Activated B cell treated with CpG ODN at 0.5 μM for 24 hours (primary cell): ENCODE measurements at regions not wholly inside any gene's neighbourhood (a gene's known extent, or its start where the extent isn't known, plus 50 kb on each side); places are given as distances from the start of the nearest gene placed in this dataset.

Source experiments
- ATAC-seq: fragments of 200-7000 bp; cut with Tn5 transposase; one replicate; pipeline ENCODE4 v1.10.0; 2021; ENCODE audit warnings: low read depth, mild to moderate bottlenecking, moderate library complexity
- CTCF ChIA-PET: fragments of 350-600 bp; sonication (Branson Sonifier 250); formaldehyde crosslinking; loops from one replicate; lab custom pipeline; 2021; ENCODE audit warnings: antibody characterized with exemption; lab: Charles Lee
- POLR2A ChIA-PET: fragments of 350-600 bp; sonication (Branson Sonifier 250); formaldehyde crosslinking; loops from one replicate; lab custom pipeline; 2021; ENCODE audit warnings: antibody characterized with exemption; lab: Charles Lee
- DNase-seq: peaks from one replicate; pipeline ENCODE4 v3.0.0; 2022
- H3K27ac Mint-ChIP-seq: one replicate; pipeline ENCODE4 v1.8.0; 2020; ENCODE audit warnings: mixed read lengths
- H3K27me3 Mint-ChIP-seq: one replicate; pipeline ENCODE4 v1.8.0; 2021; ENCODE audit warnings: mixed read lengths
- H3K36me3 Mint-ChIP-seq: one replicate; pipeline ENCODE4 v1.8.0; 2021; ENCODE audit warnings: low read depth, mixed read lengths
- H3K4me1 Mint-ChIP-seq: one replicate; pipeline ENCODE4 v1.8.0; 2021; ENCODE audit warnings: mixed read lengths
- H3K4me3 Mint-ChIP-seq: one replicate; pipeline ENCODE4 v1.8.0; 2020; ENCODE audit warnings: mild to moderate bottlenecking, mixed read lengths
- H3K9me3 Mint-ChIP-seq: one replicate; pipeline ENCODE4 v1.8.0; 2020; ENCODE audit warnings: mixed read lengths
- CTCF ChIP-seq: fragments of 200-600 bp; IDR thresholded peaks from one replicate; pipeline ENCODE4 v1.8.0; 2022; ENCODE audit warnings: antibody characterized with exemption, mild to moderate bottlenecking
- intact Hi-C: fragments of 100-400 bp; cut with micrococcal nuclease; formaldehyde crosslinking; loops from one replicate; pipeline ENCODE4 v1.15.1; 2024

- no peaks in the 10 kb centered on the region for H3K4me1 Mint-ChIP-seq
- peaks cover 6% of the 10 kb centered on the region for H3K27me3 Mint-ChIP-seq
- no peak for ATAC-seq
- H3K9me3 Mint-ChIP-seq = no peaks in the 10 kb centered on the region
- POLR2A ChIA-PET = no interaction called here
- CTCF ChIA-PET = no interaction called here
- H3K4me3 Mint-ChIP-seq = no peak overlapping the region
- no peaks in the 10 kb centered on the region for H3K36me3 Mint-ChIP-seq
- intact Hi-C loops = no loop called here
- DNase-seq = no peak
- TF ChIP-seq CTCF = no peak
- no peak overlapping the region for H3K27ac Mint-ChIP-seq
Observed at GRCh38 chr10:78762086-78762630, 306.6 kb upstream of the ZMIZ1 start.

GRCh38 chr10:78763234-78763633, 305.5 kb upstream of the ZMIZ1 start:
- no peak for TF ChIP-seq CTCF
- H3K27ac Mint-ChIP-seq = no peak overlapping the region
- H3K4me3 Mint-ChIP-seq = no peak overlapping the region
- no peaks in the 10 kb centered on the region for H3K9me3 Mint-ChIP-seq
- intact Hi-C loops = no loop called here
- DNase-seq = no peak
- H3K27me3 Mint-ChIP-seq = peaks cover 6% of the 10 kb centered on the region
- POLR2A ChIA-PET = no interaction called here
- ATAC-seq = no peak
- CTCF ChIA-PET = no interaction called here
- H3K4me1 Mint-ChIP-seq = no peaks in the 10 kb centered on the region
- H3K36me3 Mint-ChIP-seq = no peaks in the 10 kb centered on the region

- Mint-ChIP-seq H3K9me3 (no peaks in the 10 kb centered on the region), H3K27ac (no peak overlapping the region), H3K36me3 (no peaks in the 10 kb centered on the region), H3K27me3 (peaks cover under 1% of the 10 kb centered on the region), H3K4me3 (no peak overlapping the region), H3K4me1 (no peaks in the 10 kb centered on the region)
- POLR2A ChIA-PET = no interaction called here
- ATAC-seq (no peak), DNase-seq (no peak)
- intact Hi-C loops = no loop called here
- CTCF ChIA-PET = no interaction called here
- no peak for TF ChIP-seq CTCF
Observed at GRCh38 chr10:78763651-78764395, 304.9 kb upstream of the ZMIZ1 start.

GRCh38 chr10:78764436-78764835, 304.3 kb upstream of the ZMIZ1 start:
- no peak for ATAC-seq
- Mint-ChIP-seq H3K4me3 (no peak overlapping the region), H3K4me1 (no peaks in the 10 kb centered on the region), H3K27ac (no peak overlapping the region), H3K36me3 (no peaks in the 10 kb centered on the region), H3K27me3 (no peaks in the 10 kb centered on the region), H3K9me3 (no peaks in the 10 kb centered on the region)
- CTCF ChIA-PET = no interaction called here
- intact Hi-C loops = no loop called here
- POLR2A ChIA-PET = no interaction called here
- no peak for DNase-seq
- no peak for TF ChIP-seq CTCF

GRCh38 chr10:78764846-78765430, 303.8 kb upstream of the ZMIZ1 start:
- intact Hi-C loops = no loop called here
- no peak overlapping the region for H3K4me3 Mint-ChIP-seq
- ATAC-seq (no peak), DNase-seq (no peak)
- TF ChIP-seq CTCF = no peak
- no peaks in the 10 kb centered on the region for H3K27me3 Mint-ChIP-seq
- POLR2A ChIA-PET = no interaction called here
- CTCF ChIA-PET = no interaction called here
- no peaks in the 10 kb centered on the region for H3K4me1 Mint-ChIP-seq
- no peaks in the 10 kb centered on the region for H3K9me3 Mint-ChIP-seq
- H3K27ac Mint-ChIP-seq = no peak overlapping the region
- no peaks in the 10 kb centered on the region for H3K36me3 Mint-ChIP-seq
